SU-DHL-6 (cell line): ENCODE measurements at regions not wholly inside any gene's neighbourhood (a gene's known extent, or its start where the extent isn't known, plus 50 kb on each side); places are given as distances from the start of the nearest gene placed in this dataset.
"Not testable (repeated sequence)": the region's sequence is repeated elsewhere in the genome, so short reads cannot be mapped to it uniquely, and the experiment has no call there.

Experiments
- H2AFZ ChIP-seq: fragments of 200-600 bp; sonication (generic); 2 replicates; pipeline ENCODE4 v1.6.1; 2014; ENCODE audit warnings: low read depth, mild to moderate bottlenecking, moderate library complexity, mixed read lengths, antibody characterized with exemption, low read length; ENCODE audit not compliant: severe bottlenecking
- H3F3A ChIP-seq: fragments of 200-600 bp; shearing (Covaris generic); 2 replicates; pipeline ENCODE4 v1.6.0; 2016; ENCODE audit warnings: antibody characterized with exemption, mild to moderate bottlenecking; ENCODE audit not compliant: insufficient read depth
- H3K27ac ChIP-seq: fragments of 200-600 bp; sonication (generic); 2 replicates; pipeline ENCODE4 v1.5.1; 2016; ENCODE audit warnings: low read depth, mild to moderate bottlenecking, low read length, moderate library complexity, mixed read lengths
- H3K27me3 ChIP-seq: fragments of 200-600 bp; sonication (generic), shearing (Covaris generic); 2 replicates; pipeline ENCODE4 v1.6.0; 2014; ENCODE audit warnings: mild to moderate bottlenecking, low read length
- H3K36me3 ChIP-seq: fragments of 200-600 bp; sonication (generic); 2 replicates; pipeline ENCODE4 v1.6.1; 2014; ENCODE audit warnings: mild to moderate bottlenecking, low read length, mixed read lengths
- H3K4me2 ChIP-seq: fragments of 300-600, 200-600 bp; shearing (Covaris generic), sonication (generic); 2 replicates; pipeline ENCODE4 v1.6.0; 2014; ENCODE audit warnings: low read length, low read depth, mild to moderate bottlenecking; ENCODE audit not compliant: poor library complexity, severe bottlenecking
- H3K4me3 ChIP-seq: fragments of 200-600 bp; sonication (generic); 2 replicates; pipeline ENCODE4 v1.5.1; 2014; ENCODE audit warnings: antibody characterized with exemption, low read length, mild to moderate bottlenecking, mixed read lengths; ENCODE audit not compliant: insufficient read depth, poor library complexity, severe bottlenecking
- H3K79me2 ChIP-seq: fragments of 200-600 bp; sonication (generic); 2 replicates; pipeline ENCODE4 v1.6.1; 2014; ENCODE audit warnings: mild to moderate bottlenecking, low read length, moderate library complexity; ENCODE audit not compliant: insufficient read depth
- H3K9ac ChIP-seq: fragments of 200-600 bp; sonication (generic); 2 replicates; pipeline ENCODE4 v1.7.0; 2014; ENCODE audit warnings: mild to moderate bottlenecking, low read length
- H3K9me2 ChIP-seq: fragments of 200-600 bp; sonication (generic); replicated peaks from 2 replicates; pipeline ENCODE4 v1.6.1; 2014; ENCODE audit warnings: low read length; ENCODE audit not compliant: insufficient read depth
- H3K9me3 ChIP-seq: fragments of 200-600 bp; sonication (generic); 2 replicates; pipeline ENCODE4 v1.6.1; 2014; ENCODE audit warnings: low read length, mixed read lengths; ENCODE audit not compliant: insufficient read depth
- H4K20me1 ChIP-seq: fragments of 200-600 bp; sonication (generic); 2 replicates; pipeline ENCODE4 v1.6.1; 2014; ENCODE audit warnings: low read depth, mild to moderate bottlenecking, antibody characterized with exemption, low read length, moderate library complexity, mixed read lengths
- EZH2phosphoT487 ChIP-seq: fragments of 200-600 bp; sonication (generic), shearing (Covaris generic); conservative IDR thresholded peaks from 2 replicates; pipeline ENCODE4 v1.6.1; 2018; ENCODE audit warnings: mild to moderate bottlenecking, antibody characterized with exemption, low read length, moderate library complexity, mixed read lengths
- TF ChIP-seq, protein P1 (sequence below): fragments of 200-600 bp; sonication (generic); IDR thresholded peaks from one replicate; pipeline ENCODE4 v1.5.1; 2017; ENCODE audit warnings: antibody characterized with exemption, mild to moderate bottlenecking, low read length, moderate library complexity; ENCODE audit not compliant: insufficient read depth, poor library complexity, severe bottlenecking

DNA sequence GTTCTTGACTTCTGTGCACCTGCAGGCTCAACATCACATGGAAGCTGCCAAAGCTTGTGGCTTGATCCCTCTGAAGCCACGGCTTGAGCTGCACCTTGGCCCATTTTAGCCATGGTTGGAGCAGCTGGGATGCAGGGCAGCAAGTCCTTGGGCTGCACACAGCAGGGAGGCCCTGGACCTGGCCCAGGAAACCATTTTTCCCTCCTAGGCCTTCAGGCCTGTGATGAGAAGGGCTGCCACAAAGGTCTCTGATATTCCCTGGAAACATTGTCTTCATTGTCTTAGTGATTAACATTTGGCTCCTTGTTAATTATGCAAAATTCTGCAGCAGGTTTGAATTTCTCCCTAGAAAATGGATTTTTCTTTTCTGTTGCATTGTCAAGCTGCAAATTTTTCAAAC is 394.1 kb upstream of the FAR2 start:
- no peaks in the 10 kb centered on the region for H3K9me3 ChIP-seq
- TF ChIP-seq, protein P1, sequence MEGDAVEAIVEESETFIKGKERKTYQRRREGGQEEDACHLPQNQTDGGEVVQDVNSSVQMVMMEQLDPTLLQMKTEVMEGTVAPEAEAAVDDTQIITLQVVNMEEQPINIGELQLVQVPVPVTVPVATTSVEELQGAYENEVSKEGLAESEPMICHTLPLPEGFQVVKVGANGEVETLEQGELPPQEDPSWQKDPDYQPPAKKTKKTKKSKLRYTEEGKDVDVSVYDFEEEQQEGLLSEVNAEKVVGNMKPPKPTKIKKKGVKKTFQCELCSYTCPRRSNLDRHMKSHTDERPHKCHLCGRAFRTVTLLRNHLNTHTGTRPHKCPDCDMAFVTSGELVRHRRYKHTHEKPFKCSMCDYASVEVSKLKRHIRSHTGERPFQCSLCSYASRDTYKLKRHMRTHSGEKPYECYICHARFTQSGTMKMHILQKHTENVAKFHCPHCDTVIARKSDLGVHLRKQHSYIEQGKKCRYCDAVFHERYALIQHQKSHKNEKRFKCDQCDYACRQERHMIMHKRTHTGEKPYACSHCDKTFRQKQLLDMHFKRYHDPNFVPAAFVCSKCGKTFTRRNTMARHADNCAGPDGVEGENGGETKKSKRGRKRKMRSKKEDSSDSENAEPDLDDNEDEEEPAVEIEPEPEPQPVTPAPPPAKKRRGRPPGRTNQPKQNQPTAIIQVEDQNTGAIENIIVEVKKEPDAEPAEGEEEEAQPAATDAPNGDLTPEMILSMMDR: no peak
- no peak for TF ChIP-seq EZH2phosphoT487

DNA sequence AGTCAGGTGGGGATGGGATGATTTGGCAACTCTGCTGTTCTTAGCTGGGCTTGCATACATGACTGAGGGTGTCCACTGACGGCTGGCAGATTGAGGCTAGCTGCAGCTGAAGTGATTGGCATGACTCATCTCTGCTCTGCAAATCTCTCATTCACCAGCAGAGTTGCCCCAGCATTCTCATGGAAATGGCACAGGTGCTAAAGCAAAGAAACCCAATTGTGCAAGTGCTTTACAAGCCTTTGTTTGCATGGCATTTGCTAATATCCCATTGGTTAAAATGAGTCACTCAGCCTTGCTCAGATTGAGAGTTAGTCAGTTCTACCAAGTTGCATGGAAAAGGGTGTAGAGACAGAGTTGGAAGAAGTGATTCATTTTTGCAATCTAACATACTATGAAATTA is 389.7 kb upstream of the FAR2 start:
- Histone ChIP-seq H3K9ac (no peak overlapping the region), H3K27me3 (no peaks in the 10 kb centered on the region), H3K27ac (no peak overlapping the region), H3K4me2 (no peak overlapping the region), H3K9me2 (no peaks in the 10 kb centered on the region), H2AFZ (no peak overlapping the region), H3K4me3 (no peak overlapping the region), H3K36me3 (no peaks in the 10 kb centered on the region), H4K20me1 (no peaks in the 10 kb centered on the region), H3K79me2 (no peaks in the 10 kb centered on the region), H3F3A (no peaks in the 10 kb centered on the region), H3K9me3 (no peaks in the 10 kb centered on the region)
- TF ChIP-seq, protein P1: no peak
- no peak for TF ChIP-seq EZH2phosphoT487

More for the DNA sequence above, 394.1 kb upstream of the FAR2 start:
- no peak overlapping the region for H2AFZ ChIP-seq
- H3K9me2 ChIP-seq: no peaks in the 10 kb centered on the region
- no peak overlapping the region for H3K4me2 ChIP-seq
- no peak overlapping the region for H3K27ac ChIP-seq
- H3K4me3 ChIP-seq: no peak overlapping the region
- no peaks in the 10 kb centered on the region for H3K36me3 ChIP-seq
- H3F3A ChIP-seq: no peaks in the 10 kb centered on the region
- no peaks in the 10 kb centered on the region for H3K27me3 ChIP-seq
- H4K20me1 ChIP-seq: no peaks in the 10 kb centered on the region
- H3K79me2 ChIP-seq: no peaks in the 10 kb centered on the region
- no peak overlapping the region for H3K9ac ChIP-seq

DNA sequence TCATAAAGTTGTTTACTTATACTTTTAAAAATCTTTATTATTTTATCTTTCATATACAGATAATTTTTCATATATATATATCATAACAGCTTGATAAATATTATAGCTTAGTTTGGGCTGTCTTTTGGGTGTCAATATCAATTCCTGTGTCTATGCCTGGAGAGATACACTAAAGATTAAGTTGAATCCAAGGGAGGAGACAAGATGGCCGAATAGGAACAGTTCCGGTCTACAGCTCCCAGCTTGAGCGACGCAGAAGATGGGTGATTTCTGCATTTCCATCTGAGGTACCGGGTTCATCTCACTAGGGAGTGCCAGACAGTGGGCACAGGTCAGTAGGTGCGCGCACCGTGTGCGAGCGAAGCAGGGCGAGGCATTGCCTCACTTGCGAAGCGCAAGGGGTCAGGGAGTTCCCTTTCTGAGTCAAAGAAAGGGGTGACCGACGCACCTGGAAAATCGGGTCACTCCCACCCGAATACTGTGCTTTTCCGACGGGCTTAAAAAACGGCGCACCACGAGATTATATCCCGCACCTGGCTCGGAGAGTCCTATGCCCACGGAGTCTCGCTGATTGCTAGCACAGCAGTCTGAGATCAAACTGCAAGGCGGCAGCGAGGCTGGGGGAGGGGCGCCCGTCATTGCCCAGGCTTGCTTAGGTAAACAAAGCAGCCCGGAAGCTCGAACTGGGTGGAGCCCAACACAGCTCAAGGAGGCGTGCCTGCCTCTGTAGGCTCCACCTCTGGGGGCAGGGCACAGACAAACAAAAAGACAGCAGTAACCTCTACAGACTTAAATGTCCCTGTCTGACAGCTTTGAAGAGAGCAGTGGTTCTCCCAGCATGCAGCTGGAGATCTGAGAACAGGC is 388.8 kb upstream of the FAR2 start:
- H3K79me2 ChIP-seq, H3K36me3 ChIP-seq, H3F3A ChIP-seq, H3K9ac ChIP-seq, H3K4me3 ChIP-seq, H3K9me3 ChIP-seq, H3K27me3 ChIP-seq, H3K4me2 ChIP-seq, H4K20me1 ChIP-seq, H3K9me2 ChIP-seq, H2AFZ ChIP-seq, H3K27ac ChIP-seq: not testable (repeated sequence)

DNA sequence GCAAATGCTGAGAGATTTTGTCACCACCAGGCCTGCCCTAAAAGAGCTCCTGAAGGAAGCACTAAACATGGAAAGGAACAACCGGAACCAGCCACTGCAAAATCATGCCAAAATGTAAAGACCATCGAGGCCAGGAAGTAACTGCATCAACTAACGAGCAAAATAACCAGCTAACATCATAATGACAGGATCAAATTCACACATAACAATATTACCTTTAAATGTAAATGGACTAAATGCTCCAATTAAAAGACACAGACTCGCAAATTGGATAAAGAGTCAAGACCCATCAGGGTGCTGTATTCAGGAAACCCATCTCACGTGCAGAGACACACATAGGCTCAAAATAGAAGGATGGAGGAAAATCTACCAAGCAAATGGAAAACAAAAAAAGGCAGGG is 387.2 kb upstream of the FAR2 start:
- H3K9me3 ChIP-seq, H3K27me3 ChIP-seq, H3K79me2 ChIP-seq, H3K9me2 ChIP-seq, H2AFZ ChIP-seq, H3K4me2 ChIP-seq, H4K20me1 ChIP-seq, H3K36me3 ChIP-seq, H3K27ac ChIP-seq, H3K9ac ChIP-seq, H3F3A ChIP-seq, H3K4me3 ChIP-seq: not testable (repeated sequence)
